SK-N-MC (cell line): ENCODE measurements at regions not wholly inside any gene's neighbourhood (a gene's known extent, or its start where the extent isn't known, plus 50 kb on each side); places are given as distances from the start of the nearest gene placed in this dataset.

Experiments
- EZH2 ChIP-seq: fragments of 200-600 bp; sonication (generic); IDR thresholded peaks from one replicate; pipeline ENCODE4 v1.6.1; 2017; ENCODE audit warnings: antibody characterized with exemption
- POLR2AphosphoS5 ChIP-seq: IDR thresholded peaks from 2 replicates; pipeline ENCODE4 v1.6.1; 2012; ENCODE audit warnings: mild to moderate bottlenecking, low read depth, low read length, borderline replicate concordance

DNA sequence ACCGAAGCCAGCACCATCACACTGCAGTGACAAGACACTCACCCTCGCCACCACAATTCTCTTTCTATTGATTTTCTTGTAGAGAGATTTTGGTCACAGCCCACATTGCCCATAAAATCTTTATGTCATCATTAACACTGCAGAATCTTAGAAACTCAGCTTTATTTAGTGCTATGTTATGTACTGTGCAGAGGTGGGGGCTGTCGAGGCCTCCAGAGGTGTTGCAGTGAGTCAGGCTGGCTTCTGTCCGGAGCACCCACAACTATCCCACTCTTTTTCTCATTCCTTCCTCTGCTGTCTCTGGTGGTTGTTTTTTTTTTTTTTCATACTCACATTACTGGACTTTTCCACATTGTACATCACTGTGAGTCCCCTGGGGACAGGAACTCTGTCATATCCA lies 677.4 kb upstream of the HS6ST1 start:
- TF ChIP-seq POLR2AphosphoS5 = no peak
- TF ChIP-seq EZH2 = no peak
